Nephron (organoid): ENCODE measurements at regions not wholly inside any gene's neighbourhood (a gene's known extent, or its start where the extent isn't known, plus 50 kb on each side); places are given as distances from the start of the nearest gene placed in this dataset.
"Not testable (repeated sequence)": the region's sequence is repeated elsewhere in the genome, so short reads cannot be mapped to it uniquely, and the experiment has no call there.

ENCODE experiments used
- H3K27ac Mint-ChIP-seq, 3 experiments: 2 replicates each; pipeline ENCODE4 v1.8.0; 2020; ENCODE audit warnings: mixed read lengths in 3 of 3, mild to moderate bottlenecking in 2 of 3, moderate library complexity in 1 of 3
- H3K27me3 Mint-ChIP-seq: 2 replicates; pipeline ENCODE4 v1.8.0; 2021; ENCODE audit warnings: low read depth, mild to moderate bottlenecking, moderate library complexity, mixed read lengths
- H3K36me3 Mint-ChIP-seq: 2 replicates; pipeline ENCODE4 v1.8.0; 2020; ENCODE audit warnings: low read depth, mixed read lengths
- H3K4me1 Mint-ChIP-seq: 2 replicates; pipeline ENCODE4 v1.8.0; 2020; ENCODE audit warnings: mixed read lengths
- H3K4me3 Mint-ChIP-seq, 3 experiments: 2 replicates each; pipeline ENCODE4 v1.8.0; 2020; ENCODE audit warnings: mild to moderate bottlenecking in 3 of 3, mixed read lengths in 3 of 3, moderate library complexity in 2 of 3
- H3K9me3 Mint-ChIP-seq: 2 replicates; pipeline ENCODE4 v1.8.0; 2020; ENCODE audit warnings: mixed read lengths
- TF ChIP-seq, protein P1 (sequence below), 3 experiments: fragments of 200-600 bp; sonication (generic); IDR thresholded peaks; one replicate each; pipeline ENCODE4 v1.5.0; 2021; ENCODE audit warnings: antibody characterized with exemption in 3 of 3; ENCODE audit not compliant: unreplicated experiment in 3 of 3

DNA sequence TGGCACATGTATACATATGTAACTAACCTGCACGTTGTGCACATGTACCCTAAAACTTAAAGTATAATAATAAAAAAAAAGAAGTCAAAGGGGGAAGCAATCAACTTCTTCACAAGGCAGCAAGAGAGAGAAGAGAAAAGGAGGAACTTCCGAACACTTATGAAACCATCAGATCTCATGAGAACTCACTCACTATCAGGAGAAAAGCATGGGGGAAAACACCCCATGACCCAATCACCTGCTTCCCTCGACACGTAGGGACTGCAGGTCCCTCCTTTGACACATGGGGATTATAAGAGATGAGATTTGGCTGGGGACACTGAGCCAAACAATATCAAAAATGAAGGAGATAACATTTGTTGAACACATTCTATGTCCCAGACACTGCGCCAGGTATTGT is 94.8 kb upstream of the PHACTR1 start:
- Mint-ChIP-seq H3K9me3 (no peaks in the 10 kb centered on the region), H3K27ac (no peak overlapping the region), H3K27me3 (peaks cover 5% of the 10 kb centered on the region), H3K36me3 (no peaks in the 10 kb centered on the region), H3K4me3 (no peak overlapping the region), H3K4me1 (no peaks in the 10 kb centered on the region)
- TF ChIP-seq, protein P1, sequence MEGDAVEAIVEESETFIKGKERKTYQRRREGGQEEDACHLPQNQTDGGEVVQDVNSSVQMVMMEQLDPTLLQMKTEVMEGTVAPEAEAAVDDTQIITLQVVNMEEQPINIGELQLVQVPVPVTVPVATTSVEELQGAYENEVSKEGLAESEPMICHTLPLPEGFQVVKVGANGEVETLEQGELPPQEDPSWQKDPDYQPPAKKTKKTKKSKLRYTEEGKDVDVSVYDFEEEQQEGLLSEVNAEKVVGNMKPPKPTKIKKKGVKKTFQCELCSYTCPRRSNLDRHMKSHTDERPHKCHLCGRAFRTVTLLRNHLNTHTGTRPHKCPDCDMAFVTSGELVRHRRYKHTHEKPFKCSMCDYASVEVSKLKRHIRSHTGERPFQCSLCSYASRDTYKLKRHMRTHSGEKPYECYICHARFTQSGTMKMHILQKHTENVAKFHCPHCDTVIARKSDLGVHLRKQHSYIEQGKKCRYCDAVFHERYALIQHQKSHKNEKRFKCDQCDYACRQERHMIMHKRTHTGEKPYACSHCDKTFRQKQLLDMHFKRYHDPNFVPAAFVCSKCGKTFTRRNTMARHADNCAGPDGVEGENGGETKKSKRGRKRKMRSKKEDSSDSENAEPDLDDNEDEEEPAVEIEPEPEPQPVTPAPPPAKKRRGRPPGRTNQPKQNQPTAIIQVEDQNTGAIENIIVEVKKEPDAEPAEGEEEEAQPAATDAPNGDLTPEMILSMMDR (IDR thresholded peaks at IDR 0.05; ENCODE audit: unreplicated experiment in 3 of 3) = no peak

DNA sequence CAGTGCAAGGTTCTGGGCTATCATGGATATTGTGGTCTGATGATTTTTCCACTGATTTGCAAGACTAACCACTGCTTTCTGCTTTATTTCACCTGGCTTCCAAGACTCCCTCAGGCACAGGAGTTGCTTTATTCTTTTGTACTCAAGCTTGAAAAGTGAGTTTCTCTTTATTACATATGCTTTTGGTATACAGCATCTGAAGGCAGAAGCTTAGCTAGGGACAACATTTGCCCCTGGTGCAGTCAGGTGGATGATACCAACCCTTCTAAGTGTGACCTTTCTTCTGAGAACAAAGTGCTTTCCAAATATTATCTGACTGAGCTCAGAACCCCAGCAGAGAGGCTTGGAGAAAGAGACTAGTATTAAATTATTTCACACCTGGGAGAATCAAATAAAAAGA is 94.0 kb upstream of the PHACTR1 start:
- H3K27ac Mint-ChIP-seq = no peak overlapping the region
- H3K9me3 Mint-ChIP-seq = no peaks in the 10 kb centered on the region
- H3K27me3 Mint-ChIP-seq = peaks cover 5% of the 10 kb centered on the region
- TF ChIP-seq, protein P1 (IDR thresholded peaks at IDR 0.05; ENCODE audit: unreplicated experiment in 3 of 3) = no peak
- H3K4me1 Mint-ChIP-seq = no peaks in the 10 kb centered on the region
- H3K36me3 Mint-ChIP-seq = no peaks in the 10 kb centered on the region
- H3K4me3 Mint-ChIP-seq = no peak overlapping the region

DNA sequence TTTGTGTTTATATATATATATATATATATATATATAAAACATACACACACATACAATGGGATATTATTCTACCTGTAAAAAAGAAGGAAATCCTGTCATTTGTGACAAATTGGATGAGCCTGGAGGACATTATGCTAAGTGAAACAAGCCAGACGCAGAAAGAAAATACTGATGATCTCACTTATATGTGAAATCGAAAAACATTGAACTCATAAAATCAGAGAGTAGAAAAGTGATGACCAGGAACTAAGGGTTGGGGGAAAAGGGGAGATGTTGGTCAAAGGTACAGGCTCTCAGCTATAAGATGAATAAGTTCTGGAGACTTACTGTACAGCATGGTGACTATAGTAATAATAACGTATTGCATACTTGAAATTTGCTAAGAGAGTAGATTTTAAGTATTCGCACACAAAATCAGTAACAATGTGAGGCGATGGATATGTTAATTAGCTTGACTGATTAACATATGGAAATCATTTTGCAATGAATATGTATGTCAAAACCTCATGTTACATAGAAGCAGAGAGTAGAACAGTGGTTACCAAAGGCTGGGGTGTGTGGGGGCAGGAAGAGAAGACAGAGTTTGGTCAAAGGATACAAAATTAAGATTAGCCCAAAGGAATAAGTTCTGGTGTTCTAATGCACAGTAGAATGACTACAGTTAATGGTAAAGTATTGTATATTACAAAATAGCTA is 92.3 kb upstream of the PHACTR1 start:
- TF ChIP-seq, protein P1 (IDR thresholded peaks at IDR 0.05; ENCODE audit: unreplicated experiment in 3 of 3) = no peak
- H3K4me1 Mint-ChIP-seq = no peaks in the 10 kb centered on the region
- peaks cover 5% of the 10 kb centered on the region for H3K27me3 Mint-ChIP-seq
- H3K4me3 Mint-ChIP-seq = no peak overlapping the region
- no peaks in the 10 kb centered on the region for H3K36me3 Mint-ChIP-seq
- no peak overlapping the region for H3K27ac Mint-ChIP-seq
- no peaks in the 10 kb centered on the region for H3K9me3 Mint-ChIP-seq

DNA sequence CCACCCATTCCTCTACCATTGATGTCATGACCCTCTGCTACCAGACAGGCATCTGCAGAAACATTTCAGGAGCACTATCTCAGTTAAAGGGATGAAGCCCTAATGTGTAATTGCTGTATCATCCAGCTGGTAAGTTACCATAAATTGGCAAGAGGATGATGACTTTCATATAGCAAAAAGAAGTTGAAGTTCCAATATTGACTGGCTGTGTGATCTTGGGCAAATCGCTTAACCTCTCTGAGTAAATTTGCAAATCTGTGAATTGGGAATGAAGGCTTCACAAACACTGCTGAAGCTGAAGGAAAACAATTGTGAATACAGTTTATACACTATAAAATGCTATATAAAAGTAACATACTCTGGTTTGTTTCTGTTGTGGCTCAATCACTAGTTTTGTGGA is 89.5 kb upstream of the PHACTR1 start:
- Mint-ChIP-seq H3K4me1 (no peaks in the 10 kb centered on the region), H3K27me3 (no peaks in the 10 kb centered on the region), H3K27ac (no peak overlapping the region), H3K4me3 (no peak overlapping the region), H3K9me3 (no peaks in the 10 kb centered on the region), H3K36me3 (no peaks in the 10 kb centered on the region)
- TF ChIP-seq, protein P1 (IDR thresholded peaks at IDR 0.05; ENCODE audit: unreplicated experiment in 3 of 3) = no peak

DNA sequence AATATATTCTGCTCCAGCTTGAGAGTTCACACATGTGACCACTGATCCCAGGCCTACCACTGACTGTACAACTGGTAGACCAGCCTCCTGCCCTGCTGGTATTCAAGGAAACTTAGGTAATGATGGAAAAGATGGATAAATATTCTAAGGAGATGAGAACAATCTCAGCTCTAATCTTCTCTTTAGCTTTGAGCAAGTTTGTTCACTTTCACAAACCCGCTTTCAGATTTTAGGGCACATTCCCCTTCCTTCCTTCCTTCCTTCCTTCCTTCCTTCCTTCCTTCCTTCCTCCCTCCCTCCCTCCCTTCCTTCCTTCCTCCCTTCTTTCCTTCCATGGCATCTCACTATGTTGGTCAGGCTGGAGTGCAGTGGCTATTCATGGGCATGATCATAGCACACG is 88.2 kb upstream of the PHACTR1 start:
- TF ChIP-seq, protein P1 (IDR thresholded peaks at IDR 0.05; ENCODE audit: unreplicated experiment in 3 of 3) = no peak
- no peaks in the 10 kb centered on the region for H3K36me3 Mint-ChIP-seq

DNA sequence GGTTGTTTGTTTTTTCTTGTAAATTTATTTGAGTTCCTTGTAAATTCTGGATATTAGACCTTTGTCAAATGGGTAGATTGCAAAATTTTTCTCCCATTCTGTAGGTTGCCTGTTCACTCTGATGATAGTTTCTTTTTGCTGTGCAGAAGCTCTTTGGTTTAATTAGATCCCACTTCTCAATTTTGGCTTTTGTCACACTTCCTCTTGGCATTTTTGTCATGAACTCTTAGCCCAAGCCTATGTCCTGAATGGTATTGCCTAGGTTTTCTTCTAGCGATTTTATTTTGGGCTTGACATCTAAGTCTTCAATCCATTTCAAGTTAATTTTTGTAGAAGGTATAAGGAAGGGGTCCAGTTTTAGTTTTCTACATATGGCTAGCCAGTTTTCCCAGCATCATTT is 82.8 kb upstream of the PHACTR1 start:
- peaks cover 10% of the 10 kb centered on the region for H3K9me3 Mint-ChIP-seq
- H3K4me3 Mint-ChIP-seq, H3K27ac Mint-ChIP-seq, H3K4me1 Mint-ChIP-seq, H3K36me3 Mint-ChIP-seq, H3K27me3 Mint-ChIP-seq: not testable (repeated sequence)

More for the DNA sequence above, 88.2 kb upstream of the PHACTR1 start:
- no peaks in the 10 kb centered on the region for H3K27me3 Mint-ChIP-seq
- no peak overlapping the region for H3K27ac Mint-ChIP-seq
- no peaks in the 10 kb centered on the region for H3K4me1 Mint-ChIP-seq
- no peaks in the 10 kb centered on the region for H3K9me3 Mint-ChIP-seq
- no peak overlapping the region for H3K4me3 Mint-ChIP-seq
